OCI-LY3 (cell line): ENCODE measurements at regions not wholly inside any gene's neighbourhood (a gene's known extent, or its start where the extent isn't known, plus 50 kb on each side); places are given as distances from the start of the nearest gene placed in this dataset.

Experiments used
- CTCF ChIP-seq: fragments of 200-600, 300-600 bp; sonication (generic); IDR thresholded peaks from 2 replicates; pipeline ENCODE4 v1.5.1; 2014; ENCODE audit warnings: antibody characterized with exemption, low read length, low read depth
- EZH2phosphoT487 ChIP-seq: fragments of 200-600 bp; shearing (Covaris generic); IDR thresholded peaks from 2 replicates; pipeline ENCODE4 v1.6.1; 2018; ENCODE audit warnings: antibody characterized with exemption, mixed run types, low read depth

DNA sequence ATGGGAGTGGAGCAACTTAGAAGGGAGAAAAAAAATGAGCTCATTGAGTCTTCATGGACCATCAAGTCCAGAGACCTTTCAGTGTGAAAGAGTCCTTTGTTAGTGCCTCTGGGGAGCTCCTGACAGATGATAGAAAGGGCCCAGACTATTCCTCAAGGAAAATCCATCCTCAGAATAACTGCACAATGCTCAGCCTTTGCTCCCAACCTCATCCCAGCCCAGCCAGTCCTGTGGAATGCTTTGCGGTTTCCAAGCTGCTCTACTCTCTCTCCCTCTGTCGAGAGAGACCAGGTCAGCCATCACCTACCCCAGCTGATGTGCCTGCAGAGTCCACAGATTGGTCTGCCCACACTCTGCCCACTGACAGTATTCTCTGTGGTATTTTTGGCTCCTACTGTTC lies 406.2 kb downstream of the MFSD1 start:
- TF ChIP-seq CTCF (no peak), EZH2phosphoT487 (no peak)
